ENCODE measurements at regions not wholly inside any gene's neighbourhood (a gene's known extent, or its start where the extent isn't known, plus 50 kb on each side); places are given as distances from the start of the nearest gene placed in this dataset.
A peak's percentile ranks its signal among the peaks of the same experiment; 100 is the strongest.

DNA sequence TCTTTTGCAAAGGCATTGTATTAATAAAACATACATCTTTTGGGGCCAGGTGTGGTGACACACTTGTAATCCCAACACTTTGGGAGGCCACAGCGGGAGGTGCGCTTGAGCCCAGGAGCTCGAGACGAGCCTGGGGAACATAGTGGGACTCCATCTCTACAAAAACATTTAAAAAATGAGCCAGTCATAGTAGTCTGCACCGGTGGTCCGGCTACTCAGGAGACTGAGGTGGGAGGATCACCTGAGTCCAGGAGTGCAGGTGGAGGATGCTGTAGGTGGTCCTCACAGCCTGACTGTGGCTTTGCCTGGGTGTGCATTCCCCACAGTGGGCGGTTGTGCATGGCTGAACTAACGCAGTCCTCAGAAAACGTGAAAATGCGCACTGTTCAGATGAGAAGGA lies 162.5 kb downstream of the DLL1 start:
- intact Hi-C loops (cut with DNase I), result no loop called here
- Histone ChIP-seq H3K27ac (ENCODE audit: low read length) (no peak overlapping the region), H3K4me3 (ENCODE audit: low read length) (no peak overlapping the region), H3K9me3 (ENCODE audit: control insufficient read depth, low read length) (no peaks in the 10 kb centered on the region), H3K4me1 (ENCODE audit: control insufficient read depth, insufficient read depth, low read length) (no peaks in the 10 kb centered on the region), H3K27me3 (ENCODE audit: control insufficient read depth, insufficient read depth) (no peaks in the 10 kb centered on the region)
- DNase-seq, result peak in 1 of 3 donors; percentile 30
- ATAC-seq, result no peak
- 94% methylated on average over 10 of the region's 10 CpGs for WGBS

DNA sequence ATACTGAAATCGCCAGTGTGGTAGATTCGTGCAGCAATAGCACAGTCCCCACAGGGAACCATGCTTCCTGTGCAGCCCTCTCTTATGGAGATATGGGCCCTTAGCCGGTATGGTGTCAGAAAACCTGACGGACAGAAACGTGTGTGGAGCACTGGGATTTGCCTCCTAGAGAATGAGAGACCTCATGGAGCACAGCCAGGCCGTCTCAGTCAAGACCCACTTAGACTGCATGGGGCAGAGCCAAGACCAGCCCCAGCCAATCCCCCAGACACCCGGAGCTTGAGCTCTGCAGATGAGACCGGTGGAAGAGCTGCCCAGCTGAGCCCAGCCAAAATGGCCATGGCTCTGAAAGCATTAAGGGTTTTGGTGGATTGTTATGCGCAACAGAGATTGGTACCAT lies 163.7 kb downstream of the DLL1 start:
- WGBS, result 87% methylated on average over 9 of the region's 9 CpGs
- Histone ChIP-seq H3K9me3 (ENCODE audit: control insufficient read depth, low read length) (no peaks in the 10 kb centered on the region), H3K27ac (ENCODE audit: low read length) (no peak overlapping the region), H3K4me3 (ENCODE audit: low read length) (no peak overlapping the region), H3K27me3 (ENCODE audit: control insufficient read depth, insufficient read depth) (no peaks in the 10 kb centered on the region), H3K4me1 (ENCODE audit: control insufficient read depth, insufficient read depth, low read length) (no peaks in the 10 kb centered on the region)
- DNase-seq (peak in 1 of 3 donors; percentile 19), ATAC-seq (no peak)
- intact Hi-C loops (cut with DNase I), result no loop called here

DNA sequence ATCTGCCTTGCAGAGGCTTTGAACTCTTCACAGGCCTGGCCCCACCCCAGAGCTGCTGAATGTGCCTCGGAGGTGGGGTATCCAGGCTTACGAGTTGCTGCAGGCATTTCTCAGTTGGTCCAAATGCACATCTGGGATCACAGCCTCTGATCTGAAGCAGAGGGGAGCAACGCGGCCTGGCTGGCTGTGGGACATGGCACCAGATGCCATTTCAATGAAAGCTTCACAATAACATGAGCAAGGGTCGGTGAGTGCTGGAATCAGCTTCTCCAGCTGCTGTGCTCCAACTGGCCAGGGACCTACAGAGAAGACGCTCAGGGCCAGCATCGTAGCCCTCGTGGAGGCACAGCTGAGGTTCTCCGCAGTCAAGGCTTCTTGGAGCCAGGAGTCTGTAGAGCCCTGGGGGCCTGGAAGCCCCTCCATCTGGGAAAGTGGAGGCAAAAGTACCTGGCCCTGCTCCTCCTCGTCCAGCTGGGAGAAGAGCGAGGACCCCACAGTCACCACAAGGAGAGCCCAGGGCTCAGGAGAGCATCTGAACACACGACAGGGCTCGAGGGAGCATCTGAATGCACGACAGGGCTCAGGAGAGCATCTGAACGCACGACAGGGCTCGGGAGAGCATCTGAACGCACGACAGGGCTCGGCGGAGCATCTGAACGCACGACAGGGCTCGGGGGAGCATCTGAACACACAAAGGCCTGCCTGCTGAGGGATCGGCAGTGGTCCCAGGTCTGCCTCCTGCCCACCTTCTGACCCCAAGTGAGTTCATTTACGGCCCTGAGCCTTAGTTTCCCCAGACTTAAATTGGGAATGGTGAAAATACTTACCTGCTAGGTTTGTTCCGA lies 165.2 kb downstream of the DLL1 start:
- Histone ChIP-seq H3K4me1 (ENCODE audit: control insufficient read depth, insufficient read depth, low read length) (no peaks in the 10 kb centered on the region), H3K27ac (ENCODE audit: low read length) (no peak overlapping the region), H3K9me3 (ENCODE audit: control insufficient read depth, low read length) (no peaks in the 10 kb centered on the region), H3K27me3 (ENCODE audit: control insufficient read depth, insufficient read depth) (no peaks in the 10 kb centered on the region), H3K4me3 (ENCODE audit: low read length) (no peak overlapping the region)
- no peak for ATAC-seq
- DNase-seq, result peak in 1 of 3 donors; percentile 3
- 87% methylated on average over 27 of the region's 27 CpGs for WGBS
- intact Hi-C loops (cut with DNase I), result no loop called here

DNA sequence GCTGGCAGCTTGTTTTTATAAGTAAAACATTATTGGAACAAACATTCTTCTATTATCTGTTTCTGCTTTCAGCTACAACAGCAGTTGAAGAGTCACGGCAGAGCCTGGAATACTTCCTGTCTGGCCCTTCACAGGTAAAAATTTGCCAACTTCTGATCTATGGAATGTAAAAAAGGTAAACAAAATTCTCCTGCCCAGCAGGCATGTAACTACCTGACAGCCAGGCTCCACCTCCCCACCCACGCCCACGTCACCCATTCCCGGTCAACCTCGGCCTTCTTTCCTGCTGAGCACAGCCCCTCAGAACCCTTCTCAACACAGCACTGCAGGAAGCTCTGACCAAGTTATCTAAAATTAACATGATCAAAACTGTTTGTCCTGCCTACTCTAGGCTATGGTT lies 166.0 kb downstream of the DLL1 start:
- 73% methylated on average over 5 of the region's 5 CpGs for WGBS
- H3K4me3 ChIP-seq (ENCODE audit: low read length), result no peak overlapping the region
- H3K9me3 ChIP-seq (ENCODE audit: control insufficient read depth, low read length), result no peaks in the 10 kb centered on the region
- no peaks in the 10 kb centered on the region for H3K4me1 ChIP-seq (ENCODE audit: control insufficient read depth, insufficient read depth, low read length)
- DNase-seq (no peak), ATAC-seq (no peak)
- no peak overlapping the region for H3K27ac ChIP-seq (ENCODE audit: low read length)
- intact Hi-C loops (cut with DNase I), result no loop called here
- H3K27me3 ChIP-seq (ENCODE audit: control insufficient read depth, insufficient read depth), result no peaks in the 10 kb centered on the region

DNA sequence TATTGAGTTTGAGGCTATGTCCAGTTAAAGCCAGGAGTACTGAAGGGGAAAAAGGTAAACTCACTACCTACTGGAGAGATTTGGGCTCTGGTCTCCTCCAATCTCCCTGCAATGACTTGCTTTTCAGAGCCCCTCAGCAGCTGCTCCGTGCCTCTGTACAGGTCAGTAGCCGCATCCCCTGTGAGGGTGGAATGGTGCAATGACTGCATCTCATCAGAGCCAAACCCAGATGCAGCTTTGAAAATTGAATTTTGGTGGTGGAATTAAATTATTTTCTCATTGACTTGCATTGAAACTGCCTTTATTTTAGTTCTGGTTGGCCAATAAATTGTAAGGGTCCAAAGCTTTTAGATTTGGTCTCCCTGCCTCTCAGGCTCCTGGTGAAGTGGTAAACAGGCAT lies 166.7 kb downstream of the DLL1 start:
- Histone ChIP-seq H3K4me1 (ENCODE audit: control insufficient read depth, insufficient read depth, low read length) (no peaks in the 10 kb centered on the region), H3K27me3 (ENCODE audit: control insufficient read depth, insufficient read depth) (no peaks in the 10 kb centered on the region), H3K27ac (ENCODE audit: low read length) (no peak overlapping the region), H3K9me3 (ENCODE audit: control insufficient read depth, low read length) (no peaks in the 10 kb centered on the region), H3K4me3 (ENCODE audit: low read length) (no peak overlapping the region)
- 91% methylated on average over 2 of the region's 2 CpGs for WGBS
- ATAC-seq, result no peak
- no peak for DNase-seq
- intact Hi-C loops (cut with DNase I), result no loop called here

DNA sequence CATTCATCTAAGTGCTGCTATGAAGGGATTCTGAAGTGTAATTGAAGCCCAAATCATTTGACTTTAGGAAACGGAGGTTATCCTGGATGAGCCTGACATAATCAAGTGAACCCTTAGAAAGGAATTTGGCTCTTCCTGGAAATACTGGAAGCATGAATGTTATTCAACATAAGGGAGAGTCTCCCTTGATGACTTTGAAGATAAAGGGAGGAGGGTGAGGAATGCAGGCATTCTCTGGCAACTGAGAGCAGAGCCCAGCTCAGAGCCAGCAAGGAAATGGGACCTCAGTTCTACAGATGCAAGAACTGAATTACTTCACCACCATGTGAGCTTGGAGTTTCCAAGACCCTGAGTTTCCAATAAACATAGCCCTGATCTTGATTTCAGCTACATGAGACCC lies 168.2 kb downstream of the DLL1 start:
- no peak for DNase-seq
- no peaks in the 10 kb centered on the region for H3K27me3 ChIP-seq (ENCODE audit: control insufficient read depth, insufficient read depth)
- no peak overlapping the region for H3K4me3 ChIP-seq (ENCODE audit: low read length)
- no peak for ATAC-seq
- no peak overlapping the region for H3K27ac ChIP-seq (ENCODE audit: low read length)
- no peaks in the 10 kb centered on the region for H3K4me1 ChIP-seq (ENCODE audit: control insufficient read depth, insufficient read depth, low read length)
- no peaks in the 10 kb centered on the region for H3K9me3 ChIP-seq (ENCODE audit: control insufficient read depth, low read length)
- intact Hi-C loops (cut with DNase I), result no loop called here
- 45% methylated on average over 1 of the region's 1 CpG for WGBS

DNA sequence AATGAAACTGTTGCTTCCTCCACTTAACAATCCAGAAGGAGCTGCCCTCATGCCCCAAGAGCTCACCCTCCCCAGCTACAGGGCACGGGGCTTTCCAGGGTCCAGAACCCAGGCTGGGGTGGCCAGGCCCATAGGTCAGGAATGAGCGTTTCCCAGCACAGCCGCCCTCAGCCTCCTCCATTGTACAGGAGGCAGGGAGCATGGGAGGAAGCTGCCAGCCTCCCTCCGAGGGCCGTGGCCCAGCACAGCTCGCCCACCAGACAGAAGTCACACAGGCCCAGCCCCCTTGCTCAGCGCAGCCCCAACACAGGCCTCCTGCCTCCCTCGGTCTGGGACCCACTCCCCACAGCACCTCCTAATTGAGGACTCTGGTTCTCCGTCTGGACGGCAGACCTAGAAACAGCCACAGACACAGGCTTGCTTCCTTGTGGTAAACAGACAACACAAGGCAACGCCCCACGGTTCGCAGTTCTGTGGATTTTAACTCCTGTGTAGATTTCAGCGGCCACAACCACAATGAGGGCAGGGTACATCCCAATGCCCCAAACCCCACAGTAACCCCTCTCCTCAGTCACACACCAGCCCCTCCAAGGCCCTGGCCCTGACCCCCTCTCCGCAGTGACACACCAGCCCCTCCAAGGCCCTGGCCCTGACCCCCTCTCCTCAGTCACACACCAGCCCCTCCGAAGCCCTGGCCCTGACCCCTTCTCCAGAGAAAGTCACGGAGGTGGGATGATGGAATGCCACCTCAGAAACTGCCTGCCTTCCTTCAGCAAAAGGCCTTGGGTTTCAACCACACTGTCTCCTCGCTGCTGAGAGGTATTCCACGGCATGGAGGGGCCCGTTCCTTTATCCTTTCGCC lies 173.5 kb downstream of the DLL1 start:
- H3K9me3 ChIP-seq (ENCODE audit: control insufficient read depth, low read length), result no peaks in the 10 kb centered on the region
- H3K4me1 ChIP-seq (ENCODE audit: control insufficient read depth, insufficient read depth, low read length), result no peaks in the 10 kb centered on the region
- ATAC-seq, result peak; percentile 24 to 26
- WGBS, result 89% methylated on average over 21 of the region's 21 CpGs
- no peak overlapping the region for H3K27ac ChIP-seq (ENCODE audit: low read length)
- H3K4me3 ChIP-seq (ENCODE audit: low read length), result no peak overlapping the region
- H3K27me3 ChIP-seq (ENCODE audit: control insufficient read depth, insufficient read depth), result no peaks in the 10 kb centered on the region
- intact Hi-C loops (cut with DNase I), result no loop called here
- peak in 2 of 3 donors; percentile 29 to 52 for DNase-seq

DNA sequence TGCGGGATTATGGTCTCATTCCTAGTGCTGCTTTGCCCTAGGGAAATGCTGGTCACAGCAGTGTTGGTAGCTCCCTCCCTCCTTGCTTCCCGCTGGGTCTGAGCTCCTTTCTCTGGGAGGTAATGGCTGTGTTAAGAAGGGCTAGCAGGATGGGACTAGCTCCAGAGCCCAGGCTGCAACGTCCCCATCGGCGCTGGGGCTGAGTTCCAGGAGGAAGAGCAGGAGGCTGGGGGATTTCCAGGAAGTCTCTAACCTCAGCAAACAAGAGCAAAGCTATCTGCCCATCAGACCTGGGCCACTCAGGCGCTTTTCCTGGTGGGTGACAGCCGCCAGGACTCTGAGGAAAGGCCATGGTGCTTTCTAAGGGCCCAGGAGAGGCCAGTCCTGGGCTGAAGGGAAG lies 174.2 kb downstream of the DLL1 start:
- Histone ChIP-seq H3K4me3 (ENCODE audit: low read length) (no peak overlapping the region), H3K4me1 (ENCODE audit: control insufficient read depth, insufficient read depth, low read length) (no peaks in the 10 kb centered on the region), H3K27me3 (ENCODE audit: control insufficient read depth, insufficient read depth) (no peaks in the 10 kb centered on the region), H3K27ac (ENCODE audit: low read length) (no peak overlapping the region), H3K9me3 (ENCODE audit: control insufficient read depth, low read length) (no peaks in the 10 kb centered on the region)
- DNase-seq, result peak in 1 of 3 donors; percentile 35
- 52% methylated on average over 7 of the region's 7 CpGs for WGBS
- no peak for ATAC-seq
- intact Hi-C loops (cut with DNase I), result no loop called here

DNA sequence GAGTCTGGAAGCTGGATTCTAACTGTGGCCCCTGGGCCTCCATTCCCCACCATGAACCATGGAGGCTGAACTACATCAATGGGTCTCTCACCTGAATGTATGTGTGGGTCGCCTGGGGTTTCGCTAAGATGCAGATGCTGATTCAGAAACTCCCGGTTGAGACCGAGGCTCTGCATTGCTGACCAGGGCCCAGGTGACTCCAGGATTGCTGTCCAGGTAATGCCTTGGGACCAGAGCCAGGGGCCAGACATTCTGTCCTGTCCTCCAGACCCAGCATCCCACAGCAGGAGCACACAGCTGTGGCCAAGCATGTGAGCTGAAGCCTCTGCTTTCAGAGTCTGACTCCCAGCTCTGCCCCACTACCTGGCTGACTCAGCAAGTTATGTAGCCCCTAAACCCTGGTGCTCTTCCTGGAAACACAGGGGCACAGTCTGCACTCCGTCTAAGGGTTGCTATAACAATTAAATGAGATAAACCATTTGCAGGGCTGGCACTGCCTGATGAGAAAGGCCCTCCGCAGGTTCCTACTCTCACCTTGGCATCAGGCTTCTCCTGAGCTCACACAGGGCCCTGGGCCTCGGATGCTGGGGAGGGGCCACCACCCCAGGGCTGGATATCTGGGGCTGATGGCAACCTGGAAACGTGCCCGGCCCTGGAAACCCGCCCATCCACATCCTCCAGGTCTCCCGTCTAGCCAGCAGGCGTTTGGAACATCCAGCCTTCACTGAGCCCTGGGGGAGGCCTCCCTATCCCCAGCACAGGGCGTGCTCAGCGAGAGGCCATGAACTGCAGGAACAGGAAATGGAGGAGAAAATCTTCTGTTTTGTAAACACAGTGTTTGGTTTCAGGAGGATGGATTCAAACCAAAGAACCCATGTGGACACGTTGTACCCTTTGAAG lies 175.7 kb downstream of the DLL1 start:
- peak in 1 of 3 donors; percentile 73 for DNase-seq
- intact Hi-C loops (cut with DNase I), result no loop called here
- H3K27me3 ChIP-seq (ENCODE audit: control insufficient read depth, insufficient read depth), result no peaks in the 10 kb centered on the region
- 57% methylated on average over 15 of the region's 15 CpGs for WGBS
- H3K4me1 ChIP-seq (ENCODE audit: control insufficient read depth, insufficient read depth, low read length), result no peaks in the 10 kb centered on the region
- ATAC-seq, result peak in 1 of 2 donors; percentile 41
- no peak overlapping the region for H3K27ac ChIP-seq (ENCODE audit: low read length)
- no peak overlapping the region for H3K4me3 ChIP-seq (ENCODE audit: low read length)
- H3K9me3 ChIP-seq (ENCODE audit: control insufficient read depth, low read length), result no peaks in the 10 kb centered on the region

DNA sequence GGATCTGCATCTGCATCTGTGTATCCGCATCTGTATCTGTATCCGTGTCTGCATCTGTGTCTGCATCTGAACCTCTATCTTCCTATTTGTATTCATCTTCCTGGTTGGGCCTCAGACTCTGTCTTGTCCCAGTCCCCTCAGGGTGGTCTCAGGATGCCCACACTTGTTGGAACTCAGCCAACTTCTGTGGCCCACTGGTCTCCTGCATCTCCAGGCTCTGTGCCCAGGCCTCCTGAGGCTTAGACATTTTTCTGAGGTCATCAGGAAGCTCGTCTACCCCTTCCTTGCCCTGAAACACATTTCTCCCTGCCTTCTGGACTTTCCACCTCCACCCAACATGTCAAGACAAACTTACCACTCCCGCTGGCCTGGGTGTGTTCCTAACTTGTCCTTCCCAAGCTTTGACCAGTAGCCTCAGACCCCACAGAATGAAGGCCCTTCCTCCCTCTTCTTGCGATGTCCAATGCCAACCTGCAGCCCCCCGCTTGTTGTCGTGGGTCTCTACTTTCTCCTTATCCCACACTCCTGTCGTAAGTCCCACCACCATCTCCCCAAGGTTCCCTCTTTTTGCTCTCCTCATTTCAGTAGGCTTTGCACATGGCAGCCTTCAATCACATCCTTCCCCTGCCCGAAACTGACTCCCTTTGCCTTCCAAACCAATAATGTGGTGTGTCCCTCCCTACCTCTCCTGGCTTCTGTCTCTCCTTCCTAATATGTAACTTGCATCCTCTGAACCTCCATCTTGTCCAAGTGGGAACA lies 176.5 kb downstream of the DLL1 start:
- peak in 1 of 3 donors; percentile 30 for DNase-seq

More for the DNA sequence above, 176.5 kb downstream of the DLL1 start:
- Histone ChIP-seq H3K27me3 (ENCODE audit: control insufficient read depth, insufficient read depth) (no peaks in the 10 kb centered on the region), H3K4me3 (ENCODE audit: low read length) (no peak overlapping the region), H3K9me3 (ENCODE audit: control insufficient read depth, low read length) (no peaks in the 10 kb centered on the region), H3K4me1 (ENCODE audit: control insufficient read depth, insufficient read depth, low read length) (no peaks in the 10 kb centered on the region), H3K27ac (ENCODE audit: low read length) (no peak overlapping the region)
- ATAC-seq, result no peak
- intact Hi-C loops (cut with DNase I), result no loop called here
- 89% methylated on average over 9 of the region's 9 CpGs for WGBS

All from right cardiac atrium (tissue), 5 donors.